ENCODE measurements at regions not wholly inside any gene's neighbourhood (a gene's known extent, or its start where the extent isn't known, plus 50 kb on each side); places are given as distances from the start of the nearest gene placed in this dataset.

DNA sequence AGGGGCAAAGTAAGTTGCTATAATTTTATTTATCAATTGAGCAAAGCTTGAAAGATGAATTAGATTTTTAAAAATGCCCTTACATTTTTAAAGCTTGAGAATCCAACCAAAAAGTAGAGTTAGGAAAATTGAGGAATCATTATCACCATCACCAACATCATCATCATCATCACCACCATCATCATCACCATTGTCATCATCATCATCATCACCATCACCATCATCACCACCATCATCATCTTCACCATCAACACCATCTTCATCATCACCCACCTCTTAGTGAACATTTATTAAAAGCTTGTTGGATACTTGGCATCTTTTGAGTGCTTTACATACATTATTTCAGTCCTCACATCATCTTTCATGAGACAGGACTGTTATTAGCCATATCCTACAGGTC lies 504.4 kb upstream of the TNP1 start:
- H3K27ac Mint-ChIP-seq = peak overlapping the region in 1 of 7 donors; percentile 1
- TF ChIP-seq, protein P1, sequence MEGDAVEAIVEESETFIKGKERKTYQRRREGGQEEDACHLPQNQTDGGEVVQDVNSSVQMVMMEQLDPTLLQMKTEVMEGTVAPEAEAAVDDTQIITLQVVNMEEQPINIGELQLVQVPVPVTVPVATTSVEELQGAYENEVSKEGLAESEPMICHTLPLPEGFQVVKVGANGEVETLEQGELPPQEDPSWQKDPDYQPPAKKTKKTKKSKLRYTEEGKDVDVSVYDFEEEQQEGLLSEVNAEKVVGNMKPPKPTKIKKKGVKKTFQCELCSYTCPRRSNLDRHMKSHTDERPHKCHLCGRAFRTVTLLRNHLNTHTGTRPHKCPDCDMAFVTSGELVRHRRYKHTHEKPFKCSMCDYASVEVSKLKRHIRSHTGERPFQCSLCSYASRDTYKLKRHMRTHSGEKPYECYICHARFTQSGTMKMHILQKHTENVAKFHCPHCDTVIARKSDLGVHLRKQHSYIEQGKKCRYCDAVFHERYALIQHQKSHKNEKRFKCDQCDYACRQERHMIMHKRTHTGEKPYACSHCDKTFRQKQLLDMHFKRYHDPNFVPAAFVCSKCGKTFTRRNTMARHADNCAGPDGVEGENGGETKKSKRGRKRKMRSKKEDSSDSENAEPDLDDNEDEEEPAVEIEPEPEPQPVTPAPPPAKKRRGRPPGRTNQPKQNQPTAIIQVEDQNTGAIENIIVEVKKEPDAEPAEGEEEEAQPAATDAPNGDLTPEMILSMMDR (IDR thresholded peaks at IDR 0.05) = no peak
- H3K27me3 ChIP-seq (ENCODE audit: control insufficient read depth in 2 of 2, insufficient read depth in 2 of 2, low read length in 2 of 2) = no peaks in the 10 kb centered on the region
- intact Hi-C loops (cut with micrococcal nuclease) = no loop called here
- H3K4me1 ChIP-seq (ENCODE audit: control insufficient read depth in 1 of 2, insufficient read depth in 2 of 2, low read length in 2 of 2) = peaks cover 48 to 52% of the 10 kb centered on the region in 2 donors
- no peak overlapping the region for H3K9ac ChIP-seq (ENCODE audit: insufficient read depth, low read length, poor library complexity, severe bottlenecking)
- H3K4me3 ChIP-seq (replicated peaks in 1 of 3; ENCODE audit: low read depth in 2 of 3, low read length in 3 of 3) = no peak overlapping the region
- H3K27me3 Mint-ChIP-seq (ENCODE audit: low read depth in 3 of 3) = peaks cover 0 to 5% (median 2%) of the 10 kb centered on the region in 3 donors
- H3K9me3 Mint-ChIP-seq = peaks cover 0 to 2% (median 0%) of the 10 kb centered on the region in 7 donors
- H3K27ac ChIP-seq (ENCODE audit: low read depth in 1 of 2, low read length in 2 of 2) = no peak overlapping the region
- no peak for DNase-seq
- H3K4me2 ChIP-seq (replicated peaks; ENCODE audit: extremely low read depth, low read length, poor library complexity, severe bottlenecking) = no peak overlapping the region
- H3K4me3 Mint-ChIP-seq = no peak overlapping the region
- H3K79me2 ChIP-seq (ENCODE audit: insufficient read depth, low read length) = no peaks in the 10 kb centered on the region
- H3K9me3 ChIP-seq (replicated peaks in 1 of 2; ENCODE audit: control insufficient read depth in 1 of 2, insufficient read depth in 1 of 2, low read length in 2 of 2) = no peaks in the 10 kb centered on the region
- H3K4me1 Mint-ChIP-seq = peaks cover 53% of the 10 kb centered on the region
- peaks cover 0 to 6% of the 10 kb centered on the region in 2 donors for H3K36me3 Mint-ChIP-seq
- no peaks in the 10 kb centered on the region for H3K36me3 ChIP-seq (replicated peaks in 1 of 2; ENCODE audit: control insufficient read depth in 1 of 2, insufficient read depth in 2 of 2, low read length in 2 of 2)
- H2AFZ ChIP-seq (ENCODE audit: insufficient read depth, low read depth, low read length, poor library complexity, severe bottlenecking) = no peak overlapping the region
- no peaks in the 10 kb centered on the region for H4K20me1 ChIP-seq (ENCODE audit: insufficient read depth, low read length)

DNA sequence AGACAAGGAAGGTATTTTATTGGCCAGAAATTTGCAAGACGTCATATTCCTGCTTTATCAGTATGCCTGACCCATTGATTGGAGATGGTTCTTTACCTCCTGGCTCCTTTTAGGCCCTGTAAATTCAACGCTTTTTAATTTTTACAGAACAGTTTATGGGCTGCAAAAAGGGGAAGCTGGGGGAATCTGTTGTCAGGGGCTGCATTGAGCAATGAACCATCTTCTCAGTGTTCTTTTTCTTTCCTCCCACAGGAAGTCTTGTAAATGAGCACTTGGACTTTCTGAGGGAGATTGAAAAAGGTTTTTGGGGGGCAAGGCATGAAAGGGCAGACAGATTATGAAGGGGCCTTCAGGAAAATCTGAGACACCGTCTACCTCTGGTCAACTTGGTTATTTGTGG lies 503.6 kb upstream of the TNP1 start:
- Histone ChIP-seq H3K9ac (ENCODE audit: insufficient read depth, low read length, poor library complexity, severe bottlenecking) (no peak overlapping the region), H2AFZ (ENCODE audit: insufficient read depth, low read depth, low read length, poor library complexity, severe bottlenecking) (no peak overlapping the region), H4K20me1 (ENCODE audit: insufficient read depth, low read length) (no peaks in the 10 kb centered on the region), H3K36me3 (replicated peaks in 1 of 2; ENCODE audit: control insufficient read depth in 1 of 2, insufficient read depth in 2 of 2, low read length in 2 of 2) (no peaks in the 10 kb centered on the region), H3K4me3 (replicated peaks in 1 of 3; ENCODE audit: low read depth in 2 of 3, low read length in 3 of 3) (peak overlapping the region in 1 of 3 experiments; percentile 43), H3K79me2 (ENCODE audit: insufficient read depth, low read length) (no peaks in the 10 kb centered on the region), H3K27me3 (ENCODE audit: control insufficient read depth in 2 of 2, insufficient read depth in 2 of 2, low read length in 2 of 2) (peaks cover 0 to 2% of the 10 kb centered on the region in 2 donors), H3K9me3 (replicated peaks in 1 of 2; ENCODE audit: control insufficient read depth in 1 of 2, insufficient read depth in 1 of 2, low read length in 2 of 2) (no peaks in the 10 kb centered on the region), H3K4me1 (ENCODE audit: control insufficient read depth in 1 of 2, insufficient read depth in 2 of 2, low read length in 2 of 2) (peaks cover 48 to 52% of the 10 kb centered on the region in 2 donors), H3K4me2 (replicated peaks; ENCODE audit: extremely low read depth, low read length, poor library complexity, severe bottlenecking) (peak overlapping the region; percentile 46), H3K27ac (ENCODE audit: low read depth in 1 of 2, low read length in 2 of 2) (no peak overlapping the region)
- H3K4me3 Mint-ChIP-seq = peak overlapping the region in 1 of 2 donors; percentile 75
- H3K27ac Mint-ChIP-seq = peak overlapping the region in 5 of 7 donors; percentile 58 to 86 (median 77)
- peak; percentile 41 to 59 (median 58) for DNase-seq
- H3K9me3 Mint-ChIP-seq = peaks cover 0 to 2% (median 0%) of the 10 kb centered on the region in 7 donors
- H3K4me1 Mint-ChIP-seq = peaks cover 54% of the 10 kb centered on the region
- TF ChIP-seq, protein P1 (IDR thresholded peaks at IDR 0.05) = no peak
- intact Hi-C loops (cut with micrococcal nuclease) = no loop called here
- no CpG with 5 or more reads among the region's 3 CpGs for WGBS (ENCODE audit: insufficient coverage)
- peaks cover under 1 to 6% (median 5%) of the 10 kb centered on the region in 3 donors for H3K27me3 Mint-ChIP-seq (ENCODE audit: low read depth in 3 of 3)
- H3K36me3 Mint-ChIP-seq = peaks cover 0 to 6% of the 10 kb centered on the region in 2 donors

Data from CD14-positive monocyte (primary cell).